Activated CD4-positive, alpha-beta T cell treated with anti-CD3 and anti-CD28 coated beads, Interleukin-10, Interleukin-2, amounts not matched to agents 100 ng/mL and 50 ng/mL, durations not matched to agents 16 hours and 8 hours (primary cell): ENCODE measurements at regions not wholly inside any gene's neighbourhood (a gene's known extent, or its start where the extent isn't known, plus 50 kb on each side); places are given as distances from the start of the nearest gene placed in this dataset.

Experiments used
- DNase-seq: peaks from one replicate; pipeline ENCODE4 v3.0.0-alpha.2; 2020

GRCh38 chr2:126748188-126748760 is 92.3 kb downstream of the GYPC start:
- DNase-seq, result no peak

GRCh38 chr2:126748929-126749518 is 93.1 kb downstream of the GYPC start:
- no peak for DNase-seq

GRCh38 chr2:126749537-126749936 is 93.6 kb downstream of the GYPC start:
- peak; percentile 4 for DNase-seq

GRCh38 chr2:126750506-126750905 is 94.5 kb downstream of the GYPC start:
- DNase-seq, result no peak

GRCh38 chr2:126751477-126751876 is 95.5 kb downstream of the GYPC start:
- DNase-seq, result no peak

GRCh38 chr2:126752876-126753275 is 96.9 kb downstream of the GYPC start:
- no peak for DNase-seq

- no peak for DNase-seq
Observed at GRCh38 chr2:126753501-126754212, 97.7 kb downstream of the GYPC start.

- no peak for DNase-seq
Observed at GRCh38 chr2:126754240-126755004, 98.5 kb downstream of the GYPC start.

GRCh38 chr2:126756125-126756524 is 100.2 kb downstream of the GYPC start:
- no peak for DNase-seq

- DNase-seq, result no peak
Observed at GRCh38 chr2:126761256-126761980, 105.5 kb downstream of the GYPC start.

GRCh38 chr2:126761981-126762878 is 106.3 kb downstream of the GYPC start:
- DNase-seq, result peak; percentile 21

- no peak for DNase-seq
Observed at GRCh38 chr2:126764686-126765265, 108.8 kb downstream of the GYPC start.

GRCh38 chr2:126765395-126765794 is 109.4 kb downstream of the GYPC start:
- DNase-seq, result no peak

GRCh38 chr2:126766295-126766968 is 110.5 kb downstream of the GYPC start:
- no peak for DNase-seq

- DNase-seq, result no peak
Observed at GRCh38 chr2:126766969-126767296, 111.0 kb downstream of the GYPC start.

- DNase-seq, result no peak
Observed at GRCh38 chr2:126769118-126769517, 113.2 kb downstream of the GYPC start.

- DNase-seq, result no peak
Observed at GRCh38 chr2:126770466-126770865, 114.5 kb downstream of the GYPC start.

GRCh38 chr2:126771094-126771493 is 115.1 kb downstream of the GYPC start:
- no peak for DNase-seq

GRCh38 chr2:126771501-126772195 is 115.7 kb downstream of the GYPC start:
- no peak for DNase-seq

GRCh38 chr2:126774290-126774689 is 118.3 kb downstream of the GYPC start:
- no peak for DNase-seq
